ENCODE measurements at regions not wholly inside any gene's neighbourhood (a gene's known extent, or its start where the extent isn't known, plus 50 kb on each side); places are given as distances from the start of the nearest gene placed in this dataset.
"Not testable (repeated sequence)": the region's sequence is repeated elsewhere in the genome, so short reads cannot be mapped to it uniquely, and the experiment has no call there.

DNA sequence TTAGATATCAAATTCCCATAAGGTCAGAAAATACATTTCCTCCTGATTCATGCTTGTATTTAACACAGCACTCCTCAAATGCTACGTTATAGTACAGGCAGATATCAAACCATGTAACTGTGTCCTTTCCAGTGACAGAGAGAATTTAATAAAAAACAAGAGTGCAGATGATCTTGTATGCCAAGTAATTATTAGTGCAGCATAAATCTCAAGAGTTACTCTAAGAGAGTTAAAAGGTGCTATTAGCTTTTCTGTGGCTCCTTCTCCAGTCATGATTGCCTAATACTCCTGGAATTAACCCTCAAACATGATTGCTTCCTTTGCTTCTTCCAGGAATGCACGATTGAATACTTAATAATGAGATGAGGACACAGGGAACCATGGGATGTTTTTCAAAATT is 413.0 kb upstream of the DPH6 start:
- Histone ChIP-seq H3K9me3 (ENCODE audit: control insufficient read depth, insufficient read depth, low read depth, low read length) (no peaks in the 10 kb centered on the region), H3K27me3 (ENCODE audit: control insufficient read depth, insufficient read depth, low read length) (no peaks in the 10 kb centered on the region), H3K79me2 (ENCODE audit: control insufficient read depth, insufficient read depth, low read length) (no peaks in the 10 kb centered on the region), H4K20me1 (ENCODE audit: control insufficient read depth, extremely low read depth, insufficient read depth, low read length) (no peaks in the 10 kb centered on the region), H3K36me3 (ENCODE audit: control insufficient read depth, insufficient read depth, low read length) (no peaks in the 10 kb centered on the region), H2AFZ (ENCODE audit: low read length) (no peak overlapping the region), H3K4me2 (ENCODE audit: extremely low read depth, insufficient read depth, low read length) (no peak overlapping the region), H3K27ac (ENCODE audit: insufficient read depth, low read length) (no peak overlapping the region), H3K9ac (ENCODE audit: insufficient read depth, low read length) (no peak overlapping the region), H3K4me1 (ENCODE audit: control insufficient read depth, extremely low read depth, insufficient read depth, low read length) (no peaks in the 10 kb centered on the region), H3K4me3 (replicated peaks in 1 of 4; ENCODE audit: control extremely low read depth in 1 of 4, insufficient read depth in 1 of 4, low read depth in 3 of 4, low read length in 4 of 4) (no peak overlapping the region)
- TF ChIP-seq, protein P1, sequence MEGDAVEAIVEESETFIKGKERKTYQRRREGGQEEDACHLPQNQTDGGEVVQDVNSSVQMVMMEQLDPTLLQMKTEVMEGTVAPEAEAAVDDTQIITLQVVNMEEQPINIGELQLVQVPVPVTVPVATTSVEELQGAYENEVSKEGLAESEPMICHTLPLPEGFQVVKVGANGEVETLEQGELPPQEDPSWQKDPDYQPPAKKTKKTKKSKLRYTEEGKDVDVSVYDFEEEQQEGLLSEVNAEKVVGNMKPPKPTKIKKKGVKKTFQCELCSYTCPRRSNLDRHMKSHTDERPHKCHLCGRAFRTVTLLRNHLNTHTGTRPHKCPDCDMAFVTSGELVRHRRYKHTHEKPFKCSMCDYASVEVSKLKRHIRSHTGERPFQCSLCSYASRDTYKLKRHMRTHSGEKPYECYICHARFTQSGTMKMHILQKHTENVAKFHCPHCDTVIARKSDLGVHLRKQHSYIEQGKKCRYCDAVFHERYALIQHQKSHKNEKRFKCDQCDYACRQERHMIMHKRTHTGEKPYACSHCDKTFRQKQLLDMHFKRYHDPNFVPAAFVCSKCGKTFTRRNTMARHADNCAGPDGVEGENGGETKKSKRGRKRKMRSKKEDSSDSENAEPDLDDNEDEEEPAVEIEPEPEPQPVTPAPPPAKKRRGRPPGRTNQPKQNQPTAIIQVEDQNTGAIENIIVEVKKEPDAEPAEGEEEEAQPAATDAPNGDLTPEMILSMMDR (conservative IDR thresholded peaks at IDR 0.05 in 1 of 2, IDR thresholded peaks at IDR 0.05 in 1 of 2; ENCODE audit: low read depth in 1 of 2, low read length in 2 of 2), result no peak
- TF ChIP-seq EZH2 (IDR thresholded peaks at IDR 0.05; ENCODE audit: low read length, missing control alignments), result no peak
- peak in 1 of 2 donors; percentile 42 for DNase-seq (ENCODE audit: low read depth in 2 of 2)

DNA sequence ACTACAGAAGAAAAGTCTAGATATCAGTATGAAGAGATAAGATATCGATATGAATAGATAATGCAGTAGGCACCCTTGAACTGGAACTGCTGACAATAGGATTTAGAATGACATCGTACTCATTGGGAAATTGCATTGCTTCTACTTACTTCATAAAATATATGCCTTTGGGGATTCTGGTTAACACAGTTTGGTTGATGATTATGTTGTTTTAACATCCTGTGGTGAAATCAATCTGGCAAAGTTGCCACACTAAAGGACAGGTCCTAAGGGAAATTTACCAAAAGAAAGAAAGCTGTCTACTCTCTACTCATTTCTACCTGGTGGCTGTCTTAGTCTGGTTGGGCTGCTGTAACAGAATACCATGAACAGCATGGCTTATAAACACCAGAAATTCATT is 417.4 kb upstream of the DPH6 start:
- TF ChIP-seq EZH2 (IDR thresholded peaks at IDR 0.05; ENCODE audit: low read length, missing control alignments), result no peak
- TF ChIP-seq, protein P1 (conservative IDR thresholded peaks at IDR 0.05 in 1 of 2, IDR thresholded peaks at IDR 0.05 in 1 of 2; ENCODE audit: low read depth in 1 of 2, low read length in 2 of 2), result no peak
- Histone ChIP-seq H3K9me3 (ENCODE audit: control insufficient read depth, insufficient read depth, low read depth, low read length) (no peaks in the 10 kb centered on the region), H3K4me3 (replicated peaks in 1 of 4; ENCODE audit: control extremely low read depth in 1 of 4, insufficient read depth in 1 of 4, low read depth in 3 of 4, low read length in 4 of 4) (no peak overlapping the region), H3K9ac (ENCODE audit: insufficient read depth, low read length) (no peak overlapping the region), H3K36me3 (ENCODE audit: control insufficient read depth, insufficient read depth, low read length) (no peaks in the 10 kb centered on the region), H4K20me1 (ENCODE audit: control insufficient read depth, extremely low read depth, insufficient read depth, low read length) (no peaks in the 10 kb centered on the region), H3K79me2 (ENCODE audit: control insufficient read depth, insufficient read depth, low read length) (no peaks in the 10 kb centered on the region), H2AFZ (ENCODE audit: low read length) (no peak overlapping the region), H3K27me3 (ENCODE audit: control insufficient read depth, insufficient read depth, low read length) (no peaks in the 10 kb centered on the region), H3K4me1 (ENCODE audit: control insufficient read depth, extremely low read depth, insufficient read depth, low read length) (no peaks in the 10 kb centered on the region), H3K4me2 (ENCODE audit: extremely low read depth, insufficient read depth, low read length) (no peak overlapping the region), H3K27ac (ENCODE audit: insufficient read depth, low read length) (no peak overlapping the region)
- DNase-seq (ENCODE audit: low read depth in 2 of 2), result no peak

DNA sequence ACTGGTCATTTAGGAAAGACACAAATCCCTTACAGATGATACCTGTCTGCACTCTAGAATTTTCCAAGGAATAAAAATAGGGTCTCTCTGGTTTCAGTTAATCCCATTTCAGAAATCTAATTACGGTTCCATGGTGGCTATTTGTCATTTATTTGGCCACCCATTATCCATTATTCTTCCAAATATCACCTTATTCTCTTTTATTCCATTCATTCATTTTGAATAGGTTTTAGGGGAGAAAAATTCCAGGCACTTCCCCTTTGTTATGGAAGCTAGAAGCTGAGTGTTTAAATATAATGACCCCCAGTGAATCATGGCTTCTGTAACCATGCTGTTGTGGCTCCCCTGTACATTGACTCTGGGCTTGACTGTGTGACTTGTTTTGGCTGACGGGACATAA is 420.8 kb upstream of the DPH6 start:
- H3K9ac ChIP-seq (ENCODE audit: insufficient read depth, low read length), result no peak overlapping the region
- H3K4me2 ChIP-seq (ENCODE audit: extremely low read depth, insufficient read depth, low read length), result no peak overlapping the region
- H3K36me3 ChIP-seq (ENCODE audit: control insufficient read depth, insufficient read depth, low read length), result no peaks in the 10 kb centered on the region
- H3K27me3 ChIP-seq (ENCODE audit: control insufficient read depth, insufficient read depth, low read length), result no peaks in the 10 kb centered on the region
- H2AFZ ChIP-seq (ENCODE audit: low read length), result no peak overlapping the region
- no peak for TF ChIP-seq EZH2 (IDR thresholded peaks at IDR 0.05; ENCODE audit: low read length, missing control alignments)
- TF ChIP-seq, protein P1 (conservative IDR thresholded peaks at IDR 0.05 in 1 of 2, IDR thresholded peaks at IDR 0.05 in 1 of 2; ENCODE audit: low read depth in 1 of 2, low read length in 2 of 2), result no peak
- H3K9me3 ChIP-seq (ENCODE audit: control insufficient read depth, insufficient read depth, low read depth, low read length), result no peaks in the 10 kb centered on the region
- DNase-seq (ENCODE audit: low read depth in 2 of 2), result no peak
- H3K4me3 ChIP-seq (replicated peaks in 1 of 4; ENCODE audit: control extremely low read depth in 1 of 4, insufficient read depth in 1 of 4, low read depth in 3 of 4, low read length in 4 of 4), result no peak overlapping the region
- H3K79me2 ChIP-seq (ENCODE audit: control insufficient read depth, insufficient read depth, low read length), result no peaks in the 10 kb centered on the region
- no peak overlapping the region for H3K27ac ChIP-seq (ENCODE audit: insufficient read depth, low read length)
- H4K20me1 ChIP-seq (ENCODE audit: control insufficient read depth, extremely low read depth, insufficient read depth, low read length), result no peaks in the 10 kb centered on the region
- H3K4me1 ChIP-seq (ENCODE audit: control insufficient read depth, extremely low read depth, insufficient read depth, low read length), result no peaks in the 10 kb centered on the region

DNA sequence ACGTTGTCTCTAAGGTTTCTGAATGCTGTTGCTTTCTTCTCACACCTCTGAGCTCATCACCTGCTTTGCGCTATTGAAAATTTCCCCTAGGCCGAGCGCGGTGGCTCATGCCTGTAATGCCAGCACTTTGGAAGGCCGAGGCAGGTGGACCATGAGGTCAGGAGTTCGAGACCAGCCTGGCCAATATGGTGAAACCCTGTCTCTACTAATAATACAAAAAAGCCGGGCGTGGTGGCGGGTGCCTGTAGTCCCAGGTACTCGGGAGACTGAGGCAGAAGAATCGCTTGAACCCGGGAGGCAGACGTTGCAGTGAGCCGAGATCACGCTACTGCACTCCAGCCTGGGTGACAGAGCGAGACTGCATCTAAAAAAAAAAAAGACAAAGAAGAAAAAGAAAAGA is 422.0 kb upstream of the DPH6 start:
- not testable (repeated sequence) for H3K27ac ChIP-seq (ENCODE audit: insufficient read depth, low read length); H3K4me2 ChIP-seq (ENCODE audit: extremely low read depth, insufficient read depth, low read length); H3K4me1 ChIP-seq (ENCODE audit: control insufficient read depth, extremely low read depth, insufficient read depth, low read length); H2AFZ ChIP-seq (ENCODE audit: low read length); DNase-seq (ENCODE audit: low read depth in 2 of 2); H3K36me3 ChIP-seq (ENCODE audit: control insufficient read depth, insufficient read depth, low read length); H3K79me2 ChIP-seq (ENCODE audit: control insufficient read depth, insufficient read depth, low read length); H3K27me3 ChIP-seq (ENCODE audit: control insufficient read depth, insufficient read depth, low read length); H3K9ac ChIP-seq (ENCODE audit: insufficient read depth, low read length); H3K9me3 ChIP-seq (ENCODE audit: control insufficient read depth, insufficient read depth, low read depth, low read length); H3K4me3 ChIP-seq (replicated peaks in 1 of 4; ENCODE audit: control extremely low read depth in 1 of 4, insufficient read depth in 1 of 4, low read depth in 3 of 4, low read length in 4 of 4); H4K20me1 ChIP-seq (ENCODE audit: control insufficient read depth, extremely low read depth, insufficient read depth, low read length)
